Right lobe of liver (tissue), 4 donors: ENCODE measurements at regions not wholly inside any gene's neighbourhood (a gene's known extent, or its start where the extent isn't known, plus 50 kb on each side); places are given as distances from the start of the nearest gene placed in this dataset.

Experiments used
- CTCF ChIP-seq, 4 donors: fragments of 200-600 bp in 3 of 4; fragments of 450-650 bp in 1 of 4; IDR thresholded peaks; one replicate each; pipeline versions ENCODE4 v1.5.1 to v1.8.0; 2016 to 2022; ENCODE audit warnings: antibody characterized with exemption in 4 of 4, mild to moderate bottlenecking in 2 of 4
- POLR2A ChIP-seq: fragments of 450-650 bp; IDR thresholded peaks from one replicate; pipeline ENCODE4 v1.6.1; 2017; ENCODE audit warnings: antibody characterized with exemption, mild to moderate bottlenecking
- donor health status: DM: no; HTN: no; CAD: no.
- donor health status: DM: no; HTN: no; CAD: no.
- donor health status: DM: no; HTN: yes; CAD: no.

- TF ChIP-seq POLR2A (no peak), CTCF (IDR thresholded peaks at IDR 0.05) (no peak)
These were observed 457.6 kb downstream of the TFAP2A start for GRCh38 chr6:9957215-9957759.
